ENCODE measurements at regions not wholly inside any gene's neighbourhood (a gene's known extent, or its start where the extent isn't known, plus 50 kb on each side); places are given as distances from the start of the nearest gene placed in this dataset.

GRCh38 chr10:124227055-124227975 is 133.9 kb upstream of the CHST15 start:
- DNase-seq (ENCODE audit: low read depth) = no peak

- no peak for DNase-seq (ENCODE audit: low read depth)
Observed at GRCh38 chr10:124226271-124227054, 133.1 kb upstream of the CHST15 start.

GRCh38 chr10:124225467-124226270 is 132.3 kb upstream of the CHST15 start:
- no peak for DNase-seq (ENCODE audit: low read depth)

GRCh38 chr10:124225029-124225466 is 131.7 kb upstream of the CHST15 start:
- DNase-seq (ENCODE audit: low read depth) = no peak

GRCh38 chr10:124224331-124225028 is 131.1 kb upstream of the CHST15 start:
- no peak for DNase-seq (ENCODE audit: low read depth)

GRCh38 chr10:124223711-124224085 is 130.3 kb upstream of the CHST15 start:
- no peak for DNase-seq (ENCODE audit: low read depth)

- DNase-seq (ENCODE audit: low read depth) = no peak
Observed at GRCh38 chr10:124222988-124223710, 129.8 kb upstream of the CHST15 start.

- DNase-seq (ENCODE audit: low read depth) = no peak
Observed at GRCh38 chr10:124222318-124222987, 129.1 kb upstream of the CHST15 start.

- no peak for DNase-seq (ENCODE audit: low read depth)
Observed at GRCh38 chr10:124221356-124222317, 128.2 kb upstream of the CHST15 start.

- no peak for DNase-seq (ENCODE audit: low read depth)
Observed at GRCh38 chr10:124220971-124221355, 127.6 kb upstream of the CHST15 start.

GRCh38 chr10:124220547-124220946 is 127.1 kb upstream of the CHST15 start:
- DNase-seq (ENCODE audit: low read depth) = no peak

GRCh38 chr10:124219655-124220054 is 126.3 kb upstream of the CHST15 start:
- DNase-seq (ENCODE audit: low read depth) = no peak

- no peak for DNase-seq (ENCODE audit: low read depth)
Observed at GRCh38 chr10:124219062-124219461, 125.7 kb upstream of the CHST15 start.

- DNase-seq (ENCODE audit: low read depth) = no peak
Observed at GRCh38 chr10:124217906-124218804, 124.8 kb upstream of the CHST15 start.

GRCh38 chr10:124217031-124217430 is 123.6 kb upstream of the CHST15 start:
- DNase-seq (ENCODE audit: low read depth) = no peak

- no peak for DNase-seq (ENCODE audit: low read depth)
Observed at GRCh38 chr10:124214610-124215375, 121.4 kb upstream of the CHST15 start.

- DNase-seq (ENCODE audit: low read depth) = no peak
Observed at GRCh38 chr10:124213899-124214510, 120.6 kb upstream of the CHST15 start.
